ENCODE measurements at regions not wholly inside any gene's neighbourhood (a gene's known extent, or its start where the extent isn't known, plus 50 kb on each side); places are given as distances from the start of the nearest gene placed in this dataset.

DNA sequence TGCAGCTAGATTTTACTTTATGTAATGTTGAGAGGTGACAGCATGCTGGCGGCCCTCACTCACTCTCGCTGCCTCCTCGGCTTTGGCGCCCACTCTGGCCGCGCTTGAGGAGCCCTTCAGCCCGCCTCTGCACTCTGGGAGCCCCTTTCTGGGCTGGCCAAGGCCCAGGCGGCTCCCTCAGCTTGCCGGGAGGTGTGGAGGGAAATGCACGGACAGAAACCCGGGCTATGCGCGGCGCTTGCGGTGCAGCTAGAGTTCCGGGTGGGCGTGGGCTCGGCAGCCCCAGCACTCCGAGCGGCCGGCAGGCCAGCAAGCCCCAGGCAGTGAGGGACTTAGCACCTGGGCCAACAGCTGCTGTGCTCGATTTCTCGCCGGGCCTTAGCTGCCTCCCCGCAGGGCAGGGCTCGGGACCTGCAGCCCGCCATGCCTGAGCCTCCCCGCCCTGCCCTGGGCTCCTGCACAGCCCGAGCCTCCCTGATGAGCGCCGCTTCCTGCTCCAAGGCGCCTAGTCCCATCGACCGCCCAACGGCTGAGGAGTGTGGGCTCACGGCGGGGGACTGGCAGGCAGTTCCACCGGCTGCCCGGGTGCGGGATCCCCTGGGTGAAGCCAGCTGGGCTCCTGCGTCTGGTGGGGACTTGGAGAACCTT, 128.7 kb downstream of the GASK1B start:
- DNase-seq (ENCODE audit: low read depth) = no peak
- H3K4me3 ChIP-seq (ENCODE audit: low read depth, low read length) = no peak overlapping the region
- TF ChIP-seq, protein P1, sequence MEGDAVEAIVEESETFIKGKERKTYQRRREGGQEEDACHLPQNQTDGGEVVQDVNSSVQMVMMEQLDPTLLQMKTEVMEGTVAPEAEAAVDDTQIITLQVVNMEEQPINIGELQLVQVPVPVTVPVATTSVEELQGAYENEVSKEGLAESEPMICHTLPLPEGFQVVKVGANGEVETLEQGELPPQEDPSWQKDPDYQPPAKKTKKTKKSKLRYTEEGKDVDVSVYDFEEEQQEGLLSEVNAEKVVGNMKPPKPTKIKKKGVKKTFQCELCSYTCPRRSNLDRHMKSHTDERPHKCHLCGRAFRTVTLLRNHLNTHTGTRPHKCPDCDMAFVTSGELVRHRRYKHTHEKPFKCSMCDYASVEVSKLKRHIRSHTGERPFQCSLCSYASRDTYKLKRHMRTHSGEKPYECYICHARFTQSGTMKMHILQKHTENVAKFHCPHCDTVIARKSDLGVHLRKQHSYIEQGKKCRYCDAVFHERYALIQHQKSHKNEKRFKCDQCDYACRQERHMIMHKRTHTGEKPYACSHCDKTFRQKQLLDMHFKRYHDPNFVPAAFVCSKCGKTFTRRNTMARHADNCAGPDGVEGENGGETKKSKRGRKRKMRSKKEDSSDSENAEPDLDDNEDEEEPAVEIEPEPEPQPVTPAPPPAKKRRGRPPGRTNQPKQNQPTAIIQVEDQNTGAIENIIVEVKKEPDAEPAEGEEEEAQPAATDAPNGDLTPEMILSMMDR (IDR thresholded peaks at IDR 0.05; ENCODE audit: control insufficient read depth, extremely low read depth, insufficient read depth) = no peak

- DNase-seq (ENCODE audit: low read depth) = no peak
- TF ChIP-seq, protein P1 (IDR thresholded peaks at IDR 0.05; ENCODE audit: control insufficient read depth, extremely low read depth, insufficient read depth) = no peak
- H3K4me3 ChIP-seq (ENCODE audit: low read depth, low read length) = no peak overlapping the region
Observed at GRCh38 chr4:158042591-158043030, 130.2 kb downstream of the GASK1B start.

DNA sequence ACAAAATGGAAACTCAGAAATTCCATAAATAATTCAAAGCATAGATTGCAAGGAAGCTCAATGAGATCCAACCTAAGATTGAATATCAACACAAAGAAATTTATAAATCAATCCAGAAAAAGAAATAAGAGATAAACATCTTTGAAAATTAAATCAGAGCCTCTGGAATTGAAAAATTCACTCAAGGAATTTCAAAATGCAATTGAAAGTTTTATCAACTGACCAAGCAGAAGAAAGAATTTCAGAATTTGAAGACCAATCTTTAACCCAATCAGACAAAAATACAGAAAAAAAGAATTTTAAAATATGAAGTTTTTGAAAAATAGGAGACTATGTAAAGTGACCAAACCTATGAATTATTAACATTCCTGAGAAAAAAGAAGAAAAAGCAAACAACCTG, 134.1 kb downstream of the GASK1B start:
- no peak overlapping the region for H3K4me3 ChIP-seq (ENCODE audit: low read depth, low read length)
- TF ChIP-seq, protein P1 (IDR thresholded peaks at IDR 0.05; ENCODE audit: control insufficient read depth, extremely low read depth, insufficient read depth) = no peak
- no peak for DNase-seq (ENCODE audit: low read depth)

- no peak for DNase-seq (ENCODE audit: low read depth)
- no peak overlapping the region for H3K4me3 ChIP-seq (ENCODE audit: low read depth, low read length)
- TF ChIP-seq, protein P1 (IDR thresholded peaks at IDR 0.05; ENCODE audit: control insufficient read depth, extremely low read depth, insufficient read depth) = no peak
Observed at GRCh38 chr4:158036998-158037397, 135.8 kb downstream of the GASK1B start.

- TF ChIP-seq, protein P1 (IDR thresholded peaks at IDR 0.05; ENCODE audit: control insufficient read depth, extremely low read depth, insufficient read depth) = no peak
- H3K4me3 ChIP-seq (ENCODE audit: low read depth, low read length) = no peak overlapping the region
- DNase-seq (ENCODE audit: low read depth) = no peak
Observed at GRCh38 chr4:158035662-158036195, 137.1 kb downstream of the GASK1B start.

GRCh38 chr4:158033416-158034120, 139.3 kb downstream of the GASK1B start:
- DNase-seq (ENCODE audit: low read depth) = no peak
- TF ChIP-seq, protein P1 (IDR thresholded peaks at IDR 0.05; ENCODE audit: control insufficient read depth, extremely low read depth, insufficient read depth) = no peak
- H3K4me3 ChIP-seq (ENCODE audit: low read depth, low read length) = no peak overlapping the region
